Amniotic epithelial cell (primary cell): ENCODE measurements at regions not wholly inside any gene's neighbourhood (a gene's known extent, or its start where the extent isn't known, plus 50 kb on each side); places are given as distances from the start of the nearest gene placed in this dataset.

Experiments
- DNase-seq: peaks from one replicate; pipeline ENCODE4 v3.0.0-alpha.2; 2010; ENCODE audit warnings: low read depth

DNA sequence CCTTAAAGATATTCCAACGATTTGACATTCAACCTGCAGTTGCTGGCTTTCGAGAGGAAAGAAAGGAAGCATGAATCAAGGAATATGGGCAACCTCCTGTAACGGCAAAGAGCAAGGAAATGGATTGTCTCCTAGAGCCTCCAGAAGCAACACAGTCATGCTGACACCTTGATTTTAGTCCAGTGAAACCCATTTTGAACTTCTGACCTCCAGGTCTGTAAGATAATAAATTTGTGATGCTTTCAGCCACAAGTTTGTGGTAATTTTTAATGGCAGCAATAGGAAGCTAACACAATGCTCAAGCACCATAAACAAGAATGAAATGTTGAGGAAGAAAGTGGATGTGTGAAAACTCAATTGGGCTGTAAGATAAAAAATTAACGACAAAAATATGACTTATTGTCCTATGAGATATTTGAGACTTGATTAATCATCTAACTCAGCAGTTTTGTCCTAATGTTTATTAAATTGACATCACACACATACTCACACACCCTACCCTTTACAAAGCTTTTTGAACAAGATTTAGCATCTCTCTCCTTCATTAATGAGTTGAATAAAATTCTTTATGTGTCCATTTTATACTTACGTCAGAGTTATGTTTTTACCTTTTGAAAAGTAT is 857.2 kb upstream of the INTU start:
- no peak for DNase-seq

DNA sequence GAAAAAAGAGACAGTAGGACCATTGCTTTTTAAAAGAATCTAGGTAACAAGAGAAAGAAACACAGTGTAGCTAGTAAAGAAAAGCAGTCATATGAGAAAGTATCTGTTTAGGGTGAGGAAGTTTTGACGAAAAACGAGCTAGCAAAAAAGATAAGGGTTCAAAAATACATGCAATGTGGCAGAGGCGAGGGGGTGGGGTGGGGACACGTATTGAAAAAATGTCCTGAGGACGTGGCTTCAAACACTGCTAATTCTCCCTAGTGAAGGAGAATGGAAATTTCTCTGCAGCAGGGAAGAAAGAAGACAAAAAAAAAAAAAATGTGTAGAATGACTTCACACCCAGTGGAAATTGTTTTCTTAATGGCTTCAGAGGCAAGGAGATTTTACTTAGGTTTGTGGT is 856.4 kb upstream of the INTU start:
- no peak for DNase-seq

DNA sequence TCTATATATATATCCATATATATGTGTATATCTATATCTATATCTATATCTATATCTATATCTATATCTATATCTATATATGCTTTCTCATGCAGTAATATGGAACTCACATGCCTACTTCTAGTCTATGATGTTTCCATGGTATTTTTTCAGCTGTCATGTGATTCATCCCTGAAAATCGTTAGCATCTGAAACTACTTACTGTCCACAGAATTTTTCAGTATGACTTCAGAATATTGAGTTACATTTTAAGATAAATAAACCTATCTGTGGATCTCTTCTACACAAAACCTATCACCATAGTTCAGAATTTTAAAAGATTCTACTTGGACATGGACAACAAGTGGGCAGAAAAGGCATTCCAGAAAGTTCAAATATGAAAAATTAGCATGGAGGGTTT is 855.1 kb upstream of the INTU start:
- peak; percentile 23 for DNase-seq

DNA sequence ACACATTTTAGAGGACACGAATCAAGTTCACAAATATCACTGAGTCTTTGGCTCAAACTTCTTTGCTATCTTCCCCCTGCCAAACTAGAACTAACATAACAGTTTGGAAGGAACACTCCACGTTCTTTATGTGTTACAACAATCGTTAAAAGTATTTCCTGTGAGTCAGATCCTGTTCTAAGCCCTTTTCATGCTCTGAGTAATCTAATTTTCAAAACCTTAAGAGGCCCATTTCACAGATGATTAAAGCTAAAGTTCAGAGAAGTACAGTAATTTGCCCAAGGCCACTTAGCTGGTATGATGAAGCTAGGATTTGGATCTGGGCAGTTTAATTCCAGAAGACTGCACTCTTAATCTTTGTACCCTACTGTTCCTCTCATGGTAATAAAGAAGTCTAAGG is 854.4 kb upstream of the INTU start:
- DNase-seq: peak; percentile 50

DNA sequence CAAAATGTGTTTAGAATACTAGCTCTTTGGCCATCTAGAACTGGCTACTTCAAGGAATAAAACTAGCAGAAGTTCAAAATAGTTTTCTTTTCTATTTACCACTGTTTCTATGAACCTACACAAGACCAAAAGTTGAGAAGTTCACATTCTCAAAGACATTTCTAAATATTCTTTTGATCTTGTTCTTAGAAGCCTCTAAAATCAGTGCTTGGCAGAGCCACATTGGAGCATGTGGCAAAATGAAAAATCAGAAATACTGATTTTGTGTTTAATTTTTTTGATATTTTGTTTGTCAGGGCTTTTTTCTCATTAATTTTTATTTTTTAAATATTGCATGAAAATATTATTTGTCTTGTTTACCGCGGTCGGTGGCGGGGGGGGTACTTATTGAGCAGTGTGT is 853.8 kb upstream of the INTU start:
- no peak for DNase-seq

DNA sequence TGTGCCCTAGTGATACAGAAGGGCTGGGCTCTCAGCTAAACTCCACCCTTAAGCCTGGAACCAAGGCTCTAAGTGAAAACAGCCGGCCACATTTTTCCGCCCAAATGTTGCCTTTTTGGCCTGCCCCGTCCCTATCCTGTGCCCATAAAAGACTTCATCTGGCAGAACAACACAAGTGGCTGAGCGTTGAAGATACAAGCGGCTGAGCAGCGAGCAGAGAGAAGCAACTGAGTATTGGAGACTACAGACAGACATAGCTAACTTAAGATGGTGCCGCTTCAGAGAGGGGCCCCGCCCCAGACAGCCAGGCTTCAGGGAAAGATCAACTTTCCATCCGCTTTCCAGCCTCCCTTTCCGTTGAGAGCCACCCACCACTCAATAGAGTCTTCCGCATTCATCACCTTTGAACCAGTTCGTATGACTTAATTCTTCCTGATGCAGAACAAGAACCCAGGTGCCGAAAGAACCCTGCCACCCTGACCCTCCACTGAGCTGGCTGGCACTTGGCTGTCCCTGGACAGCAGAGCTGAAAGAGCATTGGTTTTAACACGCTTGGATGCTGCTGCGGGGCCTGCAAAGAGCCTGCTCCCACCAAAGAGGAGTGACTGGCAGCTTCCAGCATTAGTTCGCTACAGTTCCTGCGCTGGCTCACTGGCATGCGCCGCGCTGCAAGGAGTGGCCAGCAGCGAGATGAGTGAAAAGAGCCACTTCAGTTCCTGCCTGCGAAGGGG is 853.2 kb upstream of the INTU start:
- DNase-seq: no peak

DNA sequence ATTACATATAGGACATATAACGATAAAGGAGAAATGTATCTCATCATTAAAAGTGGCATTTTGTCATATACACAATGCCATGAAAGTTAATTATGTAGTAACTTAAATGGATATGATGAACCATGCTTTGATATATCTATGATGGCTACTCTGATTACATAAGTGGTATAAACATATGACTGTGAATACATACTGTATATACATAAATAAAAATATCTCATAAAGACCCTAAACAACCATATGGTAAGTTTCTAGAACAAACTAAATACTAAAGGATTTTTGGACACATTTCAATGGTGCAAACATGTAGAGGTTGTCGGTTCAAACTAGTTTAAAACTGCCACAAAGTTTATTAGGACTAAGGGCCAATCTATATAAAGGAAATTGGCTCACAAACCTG is 849.6 kb upstream of the INTU start:
- no peak for DNase-seq

DNA sequence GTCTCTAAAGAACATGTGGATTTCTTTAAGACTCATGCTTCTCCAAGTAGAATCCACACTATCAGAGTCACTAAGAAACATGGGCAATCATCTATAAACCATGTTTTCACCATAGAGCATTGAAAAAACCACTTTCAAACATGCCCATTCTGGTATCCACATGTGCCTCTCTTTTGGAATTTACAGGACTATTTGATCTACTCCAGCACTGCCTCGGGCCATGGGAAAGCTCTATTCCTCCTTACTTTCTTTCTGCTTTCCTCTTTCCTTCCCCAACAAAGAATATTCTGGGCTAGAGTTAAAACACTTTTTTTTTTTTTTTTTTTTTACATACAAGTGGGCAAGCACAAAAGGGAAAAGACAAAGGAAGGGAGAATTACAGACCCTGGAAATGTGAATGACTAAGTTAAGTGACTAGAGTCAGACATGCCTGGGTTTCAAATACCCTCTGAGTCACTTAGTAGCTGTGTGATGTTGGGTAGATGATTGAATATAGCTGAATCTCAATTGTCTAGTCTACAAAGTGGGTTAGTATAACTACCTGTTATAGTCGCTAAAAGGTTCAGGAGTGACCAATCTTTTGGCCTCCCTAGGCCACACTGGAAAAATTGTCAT is 847.7 kb upstream of the INTU start:
- DNase-seq: no peak

DNA sequence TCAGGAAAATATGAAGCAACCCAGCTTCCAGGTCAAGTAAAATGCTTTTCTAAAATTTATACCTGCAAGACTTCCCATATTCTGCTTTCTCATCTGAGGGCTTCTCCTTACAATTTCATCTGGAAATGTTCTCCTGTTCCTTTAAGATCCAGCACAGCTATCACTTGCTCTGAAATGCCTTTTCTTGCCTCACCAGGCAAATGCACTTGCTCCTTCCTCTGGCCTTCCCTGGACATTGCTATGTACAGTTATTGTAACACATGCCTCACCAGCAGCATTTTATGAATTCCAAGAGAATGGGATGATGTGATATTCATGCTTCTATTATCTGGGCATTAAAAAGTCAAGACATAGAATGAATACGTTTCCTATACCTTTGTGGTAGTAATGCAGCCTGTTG is 842.1 kb upstream of the INTU start:
- DNase-seq: peak; percentile 47

DNA sequence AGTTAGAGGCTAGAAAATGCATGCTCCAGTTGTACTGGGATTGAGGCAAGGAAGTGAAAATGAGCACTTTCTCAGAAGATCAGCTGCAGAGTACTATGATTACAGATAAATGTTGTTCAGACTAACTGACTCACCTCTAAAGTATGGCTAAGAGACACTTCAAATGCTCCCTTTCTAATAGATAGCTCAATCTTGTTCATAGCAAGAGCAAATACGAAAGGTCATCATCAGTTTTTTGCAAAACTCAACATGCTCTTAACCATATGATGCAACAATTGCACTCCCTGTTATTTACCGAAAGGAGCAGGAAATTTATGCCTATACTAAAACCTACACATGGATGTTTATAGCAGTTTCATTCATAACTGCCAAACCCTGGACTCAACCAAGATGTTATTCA is 838.4 kb upstream of the INTU start:
- DNase-seq: peak; percentile 75

DNA sequence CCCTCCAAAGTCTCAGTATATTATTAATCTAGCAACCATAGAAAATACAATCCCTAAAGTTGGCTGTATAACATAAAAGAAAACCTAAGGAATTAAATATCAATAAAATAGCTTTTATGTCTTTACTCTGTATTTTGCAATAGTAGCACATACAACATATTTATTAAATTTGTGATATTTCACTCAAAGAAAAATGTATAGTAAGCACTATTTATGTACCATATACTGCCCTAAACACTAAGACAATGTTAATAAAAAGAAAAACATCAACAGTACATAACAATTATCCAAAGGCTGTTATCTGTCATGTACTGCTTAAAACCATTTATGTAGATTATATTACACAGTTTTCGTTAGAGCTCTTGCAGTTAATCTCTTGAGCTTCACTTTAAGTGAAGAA is 834.5 kb upstream of the INTU start:
- no peak for DNase-seq

DNA sequence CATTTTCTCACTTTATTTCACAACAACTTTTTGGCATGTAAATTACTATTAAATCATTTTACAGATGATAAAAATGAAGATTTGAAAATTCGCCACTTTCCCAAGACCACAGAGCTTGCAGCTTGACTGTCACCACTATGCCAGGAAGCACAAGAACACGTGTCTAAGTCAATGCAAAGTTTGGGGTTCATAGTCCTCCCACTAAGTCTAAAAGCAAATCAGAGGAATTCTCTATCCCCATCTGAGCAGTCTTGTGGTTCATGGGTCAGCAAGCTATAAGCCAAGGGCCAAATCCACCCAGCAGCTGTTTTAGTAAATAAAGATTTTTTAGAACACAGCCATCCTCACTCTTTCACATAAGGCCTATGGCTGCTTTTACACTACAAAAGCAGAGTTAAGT is 833.3 kb upstream of the INTU start:
- DNase-seq: no peak

DNA sequence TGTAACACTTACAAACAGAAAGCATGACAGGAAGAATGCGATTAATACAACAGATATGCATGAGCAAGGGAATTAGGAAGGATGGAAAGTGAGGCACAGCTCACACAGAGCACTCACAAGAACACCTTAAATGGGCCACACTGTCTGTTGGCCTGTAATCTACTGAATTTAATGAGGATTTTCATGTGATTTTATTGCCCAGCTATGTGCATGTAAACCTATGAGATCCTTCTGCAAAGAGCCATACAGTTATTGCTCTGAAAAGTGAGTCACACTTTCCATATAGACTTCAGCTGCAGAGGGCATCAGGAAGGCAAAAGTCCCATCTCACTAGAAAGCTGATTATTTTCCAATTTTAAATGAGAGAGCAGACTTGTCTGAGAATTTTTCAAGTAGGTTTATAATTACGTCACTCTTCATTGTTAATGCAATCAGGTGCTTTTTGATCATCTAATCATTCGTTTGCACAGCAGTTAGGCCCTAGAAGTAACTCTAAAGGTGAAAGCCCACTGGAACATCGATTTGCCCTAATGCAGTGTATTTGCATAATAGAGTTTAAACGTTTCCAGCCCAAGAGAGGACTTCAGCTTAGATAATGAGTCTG is 832.7 kb upstream of the INTU start:
- no peak for DNase-seq

DNA sequence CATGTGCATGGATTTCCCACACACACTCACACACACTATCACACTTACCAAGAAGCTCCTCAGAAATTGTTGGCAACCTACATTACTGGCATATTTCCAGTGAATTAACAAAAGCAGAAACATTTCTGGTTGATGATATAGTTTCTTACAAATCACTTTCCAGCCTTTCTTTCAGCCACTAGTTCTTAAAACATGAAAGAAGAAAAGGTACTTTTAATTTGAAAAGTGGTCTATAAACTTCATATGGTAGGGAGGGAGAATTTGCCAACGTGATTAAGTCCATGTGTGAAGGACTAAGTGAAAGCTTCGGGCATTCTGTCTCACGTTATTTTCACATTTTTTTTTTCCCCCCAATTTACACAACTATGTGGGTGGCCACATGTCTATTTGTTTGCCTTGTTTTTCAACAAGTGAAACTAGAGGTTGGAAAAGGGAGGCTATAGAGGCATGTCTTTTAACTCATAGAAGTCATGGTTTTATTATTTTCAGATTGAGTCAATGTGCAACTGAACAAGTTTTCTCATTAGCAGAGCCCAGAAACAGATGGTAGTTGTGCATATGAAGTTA is 832.1 kb upstream of the INTU start:
- peak; percentile 21 for DNase-seq

DNA sequence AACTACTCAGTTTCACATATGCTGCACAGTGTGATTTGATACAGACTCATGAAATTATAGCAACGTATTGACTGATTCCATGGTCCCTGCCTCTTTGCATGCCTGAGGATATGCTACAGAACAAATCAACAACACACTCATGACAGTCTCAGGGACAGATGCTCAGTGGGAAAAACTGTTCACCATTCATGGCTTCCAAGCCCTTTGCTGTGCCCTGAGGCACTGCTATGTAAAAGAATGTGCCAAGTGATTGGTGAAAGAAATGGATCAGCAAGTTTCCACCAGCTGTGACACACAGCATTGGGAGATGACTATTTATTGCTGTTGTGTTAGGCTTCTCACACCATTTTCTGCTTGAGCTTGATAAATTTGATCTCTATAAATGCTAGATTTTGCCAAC is 825.6 kb upstream of the INTU start:
- DNase-seq: no peak

DNA sequence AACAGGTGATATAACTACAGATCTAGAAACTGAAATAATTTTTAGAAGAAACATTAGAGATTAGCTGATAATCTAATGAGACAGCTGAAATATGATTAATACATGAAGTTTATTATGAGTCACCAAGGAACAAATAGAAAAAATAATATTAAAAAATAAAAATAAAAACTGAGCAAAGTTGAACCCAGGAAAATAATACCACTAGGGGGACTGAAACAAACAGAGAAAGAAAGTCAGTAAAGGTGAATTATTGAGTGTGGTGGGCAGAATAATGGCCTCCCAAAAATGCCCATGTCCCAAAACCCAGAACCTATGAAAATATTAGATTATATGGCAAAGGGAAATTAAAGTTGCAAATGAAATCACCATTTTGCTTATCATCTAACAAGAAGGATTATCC is 820.7 kb upstream of the INTU start:
- DNase-seq: no peak

DNA sequence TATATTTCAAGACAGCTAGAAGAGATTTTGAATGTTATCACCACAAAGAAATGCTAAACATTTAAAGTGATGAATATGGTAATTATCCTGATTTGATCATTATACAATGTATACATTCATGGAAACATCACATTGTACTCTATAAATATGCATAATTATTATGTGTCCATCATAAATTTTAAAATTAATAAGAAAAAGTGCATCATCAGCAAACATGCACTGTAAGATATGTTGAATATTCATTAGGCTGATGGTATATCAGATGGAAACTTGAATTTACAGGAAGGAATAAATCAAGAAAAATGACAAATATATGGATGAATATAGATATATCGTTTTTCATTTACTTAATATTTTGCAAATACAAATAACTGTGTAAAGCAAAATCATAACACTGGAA is 812.1 kb upstream of the INTU start:
- DNase-seq: no peak

DNA sequence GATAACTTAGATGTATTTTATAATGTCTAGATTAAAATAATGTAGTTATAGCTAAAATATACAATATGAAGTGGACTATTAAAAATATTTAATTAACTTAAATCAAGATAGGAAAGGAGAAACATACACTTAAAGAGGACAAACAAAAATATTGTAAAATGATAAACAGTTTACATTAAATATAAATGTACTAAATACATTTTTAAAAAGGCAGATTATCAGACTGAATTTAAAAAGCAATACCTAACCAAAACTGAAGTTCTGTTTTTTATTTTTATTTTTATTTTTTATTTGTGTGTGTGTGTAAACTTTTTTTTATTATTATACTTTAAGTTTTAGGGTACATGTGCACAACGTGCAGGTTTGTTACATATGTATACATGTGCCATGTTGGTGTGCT is 811.6 kb upstream of the INTU start:
- DNase-seq: no peak

DNA sequence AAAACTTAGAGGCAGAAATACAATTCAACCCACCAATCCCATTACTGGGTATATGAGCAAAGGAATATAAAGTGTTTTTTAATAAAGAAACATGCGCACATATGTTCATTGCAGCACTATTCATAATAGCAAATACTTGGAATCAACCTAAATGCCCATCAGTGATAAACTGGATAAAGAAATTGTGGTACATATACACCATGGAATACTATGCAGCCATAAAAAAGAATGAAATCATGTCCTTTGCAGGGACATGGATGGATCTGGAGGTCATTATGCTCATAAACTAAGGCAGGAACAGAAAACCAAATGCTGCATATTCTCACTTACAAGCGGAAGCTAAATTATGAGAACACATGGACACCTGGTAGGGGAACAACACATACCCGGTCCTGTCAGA is 807.7 kb upstream of the INTU start:
- DNase-seq: no peak

DNA sequence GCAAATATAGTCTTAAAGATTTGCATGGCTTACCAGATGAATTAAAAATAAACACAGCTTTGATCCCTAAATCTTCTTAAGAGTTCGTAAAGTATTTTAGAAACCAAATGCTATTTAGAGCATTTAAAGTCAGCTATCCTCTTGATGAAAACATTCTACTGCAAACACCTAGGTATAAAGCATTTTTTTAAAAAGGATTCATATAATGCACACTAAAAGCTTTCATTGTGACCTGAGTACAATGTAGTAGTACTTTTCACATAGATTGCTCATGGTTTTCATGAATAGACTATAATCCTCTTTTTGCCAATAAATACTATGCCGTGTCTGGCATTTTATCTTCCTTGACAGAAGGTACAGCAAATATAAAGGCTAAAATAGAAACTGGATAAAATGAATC is 805.1 kb upstream of the INTU start:
- no peak for DNase-seq

DNA sequence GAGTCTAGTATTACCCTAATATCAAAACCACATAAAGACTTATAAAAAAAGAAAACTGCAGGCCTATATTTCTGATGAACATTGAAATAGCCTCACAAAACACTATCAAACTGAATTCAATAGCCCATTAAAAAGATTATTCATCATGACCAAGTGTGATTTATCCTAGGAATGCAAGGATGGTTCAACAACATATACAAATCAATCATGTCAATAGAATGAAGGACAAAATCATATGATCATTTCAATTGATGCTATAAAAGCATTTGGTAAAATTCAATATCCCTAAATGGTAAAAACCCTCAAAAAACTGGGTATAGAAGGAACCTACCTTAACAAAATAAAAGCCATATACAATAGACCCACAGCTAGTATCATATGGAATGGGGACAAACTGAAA is 797.9 kb upstream of the INTU start:
- no peak for DNase-seq

DNA sequence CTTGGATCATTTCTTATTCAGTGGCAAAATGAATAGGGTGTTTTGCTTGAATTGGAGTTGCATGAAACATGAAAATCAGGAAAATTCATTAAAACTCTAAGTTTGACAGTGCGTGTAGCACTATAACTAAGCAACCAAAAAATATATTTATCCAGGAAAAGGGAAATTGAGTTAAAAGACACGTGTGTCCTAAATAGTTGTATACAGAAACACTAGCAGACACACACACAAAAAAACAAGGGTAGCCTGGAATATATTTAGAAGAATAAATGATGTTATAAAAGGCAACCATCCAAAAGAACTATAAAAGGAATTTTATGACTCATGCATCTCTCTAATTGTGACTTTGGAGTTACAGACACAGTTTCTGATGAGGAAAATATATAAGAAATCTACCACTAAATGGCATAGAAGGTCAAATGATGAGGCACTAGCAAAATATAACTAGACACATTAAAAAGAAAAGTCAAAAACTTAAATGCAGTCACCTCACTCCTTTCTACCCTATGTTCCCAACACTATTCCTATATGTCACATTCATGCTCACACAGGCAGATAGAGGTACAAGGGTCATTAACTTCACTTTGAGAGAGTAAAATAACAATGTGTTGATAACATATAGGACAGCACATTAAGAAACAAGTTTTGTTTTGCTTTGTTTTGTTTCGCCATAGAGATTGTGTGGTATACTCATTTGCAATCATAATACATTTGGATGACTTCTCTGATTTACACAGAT is 793.6 kb upstream of the INTU start:
- DNase-seq: no peak
